ENCODE measurements at regions not wholly inside any gene's neighbourhood (a gene's known extent, or its start where the extent isn't known, plus 50 kb on each side); places are given as distances from the start of the nearest gene placed in this dataset.

DNA sequence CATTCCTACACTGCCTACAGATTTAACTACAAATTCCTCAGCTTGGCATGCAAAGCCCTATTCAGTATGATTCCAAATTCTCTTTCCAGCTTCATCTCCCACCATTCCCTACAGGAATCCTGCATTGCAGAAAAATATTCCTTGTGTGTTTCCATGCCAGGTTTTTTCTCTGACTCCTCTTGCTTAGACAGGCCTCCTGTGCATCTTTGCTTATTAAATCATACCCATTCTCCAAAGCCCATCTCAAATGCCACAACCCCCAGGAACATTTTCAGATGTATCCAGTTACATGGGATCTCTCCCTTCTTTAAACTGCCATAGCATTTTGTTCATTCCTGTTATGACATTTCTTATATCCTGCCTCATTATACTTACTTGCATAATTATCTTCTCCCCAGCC, 106.4 kb upstream of the GRIA3 start:
- FAIRE-seq (no peak), DNase-seq (ENCODE audit: low read depth, low spot score) (no peak)
- Histone ChIP-seq H4K20me1 (ENCODE audit: control insufficient read depth, extremely low read depth, insufficient read depth, low read length) (no peaks in the 10 kb centered on the region), H3K4me2 (ENCODE audit: control insufficient read depth, extremely low read depth, insufficient read depth, low read depth, low read length) (no peak overlapping the region), H3K9me3 (ENCODE audit: control insufficient read depth, low read depth, low read length) (no peaks in the 10 kb centered on the region), H3K27me3 (ENCODE audit: control insufficient read depth, extremely low read depth, insufficient read depth, low read length) (no peaks in the 10 kb centered on the region), H3K9me1 (ENCODE audit: control insufficient read depth, extremely low read depth, insufficient read depth, low read length) (no peaks in the 10 kb centered on the region), H3K27ac (ENCODE audit: control insufficient read depth, insufficient read depth, low read length) (no peak overlapping the region), H3K9ac (ENCODE audit: control insufficient read depth, extremely low read depth, insufficient read depth, low read length) (no peak overlapping the region), H2AFZ (ENCODE audit: control insufficient read depth, low read length) (no peak overlapping the region), H3K79me2 (ENCODE audit: control insufficient read depth, insufficient read depth, low read length) (no peaks in the 10 kb centered on the region), H3K4me1 (ENCODE audit: control insufficient read depth, extremely low read depth, insufficient read depth, low read length) (no peaks in the 10 kb centered on the region), H3K36me3 (ENCODE audit: control insufficient read depth in 2 of 2, extremely low read depth in 1 of 2, insufficient read depth in 2 of 2, low read length in 2 of 2) (no peaks in the 10 kb centered on the region), H3K4me3 (ENCODE audit: control insufficient read depth in 2 of 3, extremely low read depth in 1 of 3, insufficient read depth in 2 of 3, low read depth in 1 of 3, low read length in 3 of 3) (no peak overlapping the region)
- no peak for TF ChIP-seq EZH2 (IDR thresholded peaks at IDR 0.05; ENCODE audit: low read length)
- TF ChIP-seq CTCF (optimal IDR thresholded peaks at IDR 0.05 in 1 of 3, IDR thresholded peaks at IDR 0.05 in 1 of 3, conservative IDR thresholded peaks at IDR 0.05 in 1 of 3; ENCODE audit: extremely low read depth in 1 of 3, insufficient read depth in 2 of 3, low read length in 3 of 3), result no peak
- dilution Hi-C loops (cut with MboI; ENCODE audit: extremely low pct_ligation_motif_present, low sequenced_read_pairs), result no loop called here

GRCh38 chrX:123080065-123080464, 104.0 kb upstream of the GRIA3 start:
- Histone ChIP-seq H3K9ac (ENCODE audit: control insufficient read depth, extremely low read depth, insufficient read depth, low read length) (no peak overlapping the region), H3K4me1 (ENCODE audit: control insufficient read depth, extremely low read depth, insufficient read depth, low read length) (peaks cover 4% of the 10 kb centered on the region), H3K27ac (ENCODE audit: control insufficient read depth, insufficient read depth, low read length) (no peak overlapping the region), H3K36me3 (ENCODE audit: control insufficient read depth in 2 of 2, extremely low read depth in 1 of 2, insufficient read depth in 2 of 2, low read length in 2 of 2) (no peaks in the 10 kb centered on the region), H2AFZ (ENCODE audit: control insufficient read depth, low read length) (no peak overlapping the region), H3K4me3 (ENCODE audit: control insufficient read depth in 2 of 3, extremely low read depth in 1 of 3, insufficient read depth in 2 of 3, low read depth in 1 of 3, low read length in 3 of 3) (no peak overlapping the region), H3K4me2 (ENCODE audit: control insufficient read depth, extremely low read depth, insufficient read depth, low read depth, low read length) (no peak overlapping the region), H3K9me1 (ENCODE audit: control insufficient read depth, extremely low read depth, insufficient read depth, low read length) (no peaks in the 10 kb centered on the region), H3K79me2 (ENCODE audit: control insufficient read depth, insufficient read depth, low read length) (no peaks in the 10 kb centered on the region), H4K20me1 (ENCODE audit: control insufficient read depth, extremely low read depth, insufficient read depth, low read length) (no peaks in the 10 kb centered on the region), H3K9me3 (ENCODE audit: control insufficient read depth, low read depth, low read length) (no peaks in the 10 kb centered on the region), H3K27me3 (ENCODE audit: control insufficient read depth, extremely low read depth, insufficient read depth, low read length) (no peaks in the 10 kb centered on the region)
- FAIRE-seq, result no peak
- TF ChIP-seq EZH2 (IDR thresholded peaks at IDR 0.05; ENCODE audit: low read length) (no peak), CTCF (optimal IDR thresholded peaks at IDR 0.05 in 1 of 3, IDR thresholded peaks at IDR 0.05 in 1 of 3, conservative IDR thresholded peaks at IDR 0.05 in 1 of 3; ENCODE audit: extremely low read depth in 1 of 3, insufficient read depth in 2 of 3, low read length in 3 of 3) (no peak)
- DNase-seq (ENCODE audit: low read depth, low spot score), result no peak
- dilution Hi-C loops (cut with MboI; ENCODE audit: extremely low pct_ligation_motif_present, low sequenced_read_pairs), result no loop called here

Measured in keratinocyte (primary cell).